ENCODE measurements at regions not wholly inside any gene's neighbourhood (a gene's known extent, or its start where the extent isn't known, plus 50 kb on each side); places are given as distances from the start of the nearest gene placed in this dataset.

- Histone ChIP-seq H3K23ac (ENCODE audit: low read depth, low read length) (no peak overlapping the region), H2BK5ac (ENCODE audit: low read depth, low read length, poor library complexity, severe bottlenecking) (no peak overlapping the region), H4K8ac (ENCODE audit: low read depth in 2 of 2, low read length in 2 of 2) (no peak overlapping the region), H3K4me1 (ENCODE audit: control insufficient read depth, insufficient read depth, low read length) (0 out of 2 replicates have a peak, but pooled peaks cover 1% of the 10 kb centered on the region), H2BK20ac (ENCODE audit: low read depth, low read length) (no peak overlapping the region), H3K9me3 (ENCODE audit: control insufficient read depth, insufficient read depth, low read length) (no peaks in the 10 kb centered on the region), H3K4me3 (ENCODE audit: insufficient read depth, low read depth, low read length) (no peak overlapping the region), H4K91ac (ENCODE audit: insufficient read depth, low read depth, low read length) (no peak overlapping the region), H3K36me3 (ENCODE audit: control insufficient read depth, insufficient read depth, low read length) (no peaks in the 10 kb centered on the region), H2AFZ (replicated peaks; ENCODE audit: low read length, poor library complexity) (peak overlapping the region; percentile 29), H2BK15ac (ENCODE audit: low read depth, low read length) (no peak overlapping the region), H3K27ac (ENCODE audit: insufficient read depth, low read length) (no peak overlapping the region), H3K56ac (ENCODE audit: extremely low read depth, insufficient read depth, low read length) (no peak overlapping the region), H3K9ac (ENCODE audit: low read depth, low read length) (no peak overlapping the region), H2AK5ac (ENCODE audit: low read depth, low read length) (no peak overlapping the region), H2AK9ac (replicated peaks; ENCODE audit: low read depth, low read length, poor library complexity) (no peak overlapping the region), H3K18ac (ENCODE audit: low read depth, low read length) (no peak overlapping the region), H3K14ac (replicated peaks; ENCODE audit: low read depth, low read length) (no peak overlapping the region), H3K4me2 (ENCODE audit: low read depth, low read length) (no peak overlapping the region), H3K27me3 (ENCODE audit: control insufficient read depth, insufficient read depth, low read length) (peaks cover 11% of the 10 kb centered on the region), H3K79me1 (ENCODE audit: low read depth in 1 of 2, low read length in 2 of 2) (no peaks in the 10 kb centered on the region), H4K5ac (ENCODE audit: low read depth, low read length) (no peak overlapping the region), H4K20me1 (ENCODE audit: insufficient read depth, low read length) (no peaks in the 10 kb centered on the region), H2BK120ac (ENCODE audit: low read depth, low read length) (no peak overlapping the region), H3K4ac (ENCODE audit: low read depth, low read length) (no peak overlapping the region), H3K9me1 (ENCODE audit: insufficient read depth, low read length) (no peaks in the 10 kb centered on the region)
- POLR2A ChIA-PET (ENCODE audit: unreplicated experiment): interaction anchor here (0.6 kb wide), 1 partner anchor 313 kb away, joined by 3 read pairs; no protein-coding TSS in a partner anchor
- intact Hi-C loops (cut with micrococcal nuclease) (no loop called here), dilution Hi-C loops (cut with HindIII; ENCODE audit: low sequenced_read_pairs, unreplicated experiment) (no loop called here), in situ Hi-C loops (cut with MboI; ENCODE audit: low sequenced_read_pairs) (no loop called here)
- no TSS peak for BruUV-seq (replicated peaks)
- no peak for ATAC-seq (ENCODE audit: low read depth)
- CTCF ChIA-PET: no interaction called here
- DNase-seq: no peak
- 100% methylated on average over 2 of the region's 8 CpGs; no CpG with 5 or more reads in 1 of the 2 experiments for WGBS, 2 experiments (ENCODE audit: extremely low coverage in 2 of 2, insufficient read length in 1 of 2)
- TF ChIP-seq MXI1 (IDR thresholded peaks at IDR 0.05; ENCODE audit: borderline replicate concordance, low read depth, low read length) (no peak), CTCF (conservative IDR thresholded peaks at IDR 0.05; ENCODE audit: low read depth, low read length) (no peak), CHD1 (IDR thresholded peaks at IDR 0.05; ENCODE audit: low read depth, low read length) (no peak), FOS (IDR thresholded peaks at IDR 0.05; ENCODE audit: low read depth, low read length) (no peak), BHLHE40 (IDR thresholded peaks at IDR 0.05; ENCODE audit: low read depth, low read length) (no peak), NFE2L2 (IDR thresholded peaks at IDR 0.05; ENCODE audit: low read depth, low read length) (no peak), RAD21 (IDR thresholded peaks at IDR 0.05; ENCODE audit: low read length) (no peak), CEBPB (IDR thresholded peaks at IDR 0.05; ENCODE audit: low read depth, low read length) (no peak), ELK1 (IDR thresholded peaks at IDR 0.05; ENCODE audit: borderline replicate concordance, low read depth, low read length) (no peak), USF2 (IDR thresholded peaks at IDR 0.05; ENCODE audit: low read depth, low read length) (no peak), RCOR1 (IDR thresholded peaks at IDR 0.05; ENCODE audit: insufficient replicate concordance, low read length) (no peak), POLR2A (IDR thresholded peaks at IDR 0.05; ENCODE audit: low read depth, low read length) (no peak), MAZ (IDR thresholded peaks at IDR 0.05; ENCODE audit: borderline replicate concordance, low read depth, low read length) (no peak), SMC3 (IDR thresholded peaks at IDR 0.05; ENCODE audit: low read depth, low read length) (no peak), RFX5 (IDR thresholded peaks at IDR 0.05; ENCODE audit: low read depth, low read length) (no peak), MAFK (IDR thresholded peaks at IDR 0.05; ENCODE audit: low read depth, low read length) (no peak)
These were observed 94.8 kb upstream of the CDH4 start for GRCh38 chr20:61157301-61157700.
